Gastroesophageal sphincter (tissue), 3 donors: ENCODE measurements at regions not wholly inside any gene's neighbourhood (a gene's known extent, or its start where the extent isn't known, plus 50 kb on each side); places are given as distances from the start of the nearest gene placed in this dataset.

ENCODE experiments used
- CTCF ChIP-seq, 4 experiments: fragments of 200-600 bp in 2 of 4; fragments of 450-650 bp in 2 of 4; sonication (generic) in 1 of 4; IDR thresholded peaks; one replicate each; pipeline ENCODE4 v1.5.1; 2017 to 2019; ENCODE audit warnings: antibody characterized with exemption in 4 of 4, mild to moderate bottlenecking in 2 of 4, moderate library complexity in 2 of 4
- EP300 ChIP-seq: sonication (generic); formaldehyde crosslinking; IDR thresholded peaks from one replicate; pipeline ENCODE4 v1.6.1; 2017; ENCODE audit warnings: antibody characterized with exemption, mild to moderate bottlenecking
- POLR2A ChIP-seq, 2 donors: fragments of 450-650 bp; IDR thresholded peaks; one replicate each; pipeline ENCODE4 v1.6.1; 2017; ENCODE audit warnings: antibody characterized with exemption in 2 of 2, mild to moderate bottlenecking in 2 of 2, moderate library complexity in 1 of 2

- TF ChIP-seq CTCF (IDR thresholded peaks at IDR 0.05) (no peak), EP300 (no peak), POLR2A (IDR thresholded peaks at IDR 0.05) (no peak)
Observed at GRCh38 chr10:91345716-91346115, 64.4 kb upstream of the HECTD2 start.
